ENCODE measurements at regions not wholly inside any gene's neighbourhood (a gene's known extent, or its start where the extent isn't known, plus 50 kb on each side); places are given as distances from the start of the nearest gene placed in this dataset.

DNA sequence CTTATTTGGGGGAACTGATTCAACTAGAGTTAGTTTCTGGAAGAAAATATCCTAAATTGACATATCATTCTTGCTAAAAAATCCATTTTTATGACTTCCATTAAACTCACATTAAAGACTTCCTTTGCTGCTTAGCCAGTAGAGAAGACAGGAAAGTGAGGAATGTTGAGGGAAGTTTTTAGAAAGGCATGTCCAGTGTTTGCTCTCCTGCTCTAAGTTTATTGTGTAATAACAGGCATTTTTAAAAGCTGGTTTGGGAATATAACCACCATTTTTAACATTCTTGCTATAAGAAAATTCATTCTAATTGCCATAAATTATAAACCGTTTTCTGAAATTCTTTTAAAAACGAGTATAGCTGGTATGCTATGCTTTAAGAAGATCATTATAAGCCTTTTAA is 428.0 kb downstream of the RAP2B start:
- H3K36me3 ChIP-seq (ENCODE audit: insufficient read depth, low read length), result no peaks in the 10 kb centered on the region
- DNase-seq (no peak), ATAC-seq (ENCODE audit: insufficient read depth, low read depth) (no peak)
- H3K4me3 ChIP-seq (ENCODE audit: low read depth in 1 of 2, low read length in 2 of 2), result no peak overlapping the region; a peak in 1 of 4 replicates
- no peak overlapping the region for H3K4me2 ChIP-seq (ENCODE audit: insufficient read depth, low read length)
- H3K9ac ChIP-seq (ENCODE audit: low read depth, low read length), result no peak overlapping the region
- H3K27ac ChIP-seq (ENCODE audit: low read length), result no peak overlapping the region
- H3K27me3 ChIP-seq (ENCODE audit: insufficient read depth, low read length, poor library complexity), result no peaks in the 10 kb centered on the region
- H3K9me3 ChIP-seq (ENCODE audit: insufficient read depth, low read length, severe bottlenecking), result no peaks in the 10 kb centered on the region
- no peaks in the 10 kb centered on the region for H4K20me1 ChIP-seq (ENCODE audit: insufficient read depth, low read length)
- H3K4me1 ChIP-seq (ENCODE audit: insufficient read depth, low read length), result no peaks in the 10 kb centered on the region
- TF ChIP-seq, protein P1, sequence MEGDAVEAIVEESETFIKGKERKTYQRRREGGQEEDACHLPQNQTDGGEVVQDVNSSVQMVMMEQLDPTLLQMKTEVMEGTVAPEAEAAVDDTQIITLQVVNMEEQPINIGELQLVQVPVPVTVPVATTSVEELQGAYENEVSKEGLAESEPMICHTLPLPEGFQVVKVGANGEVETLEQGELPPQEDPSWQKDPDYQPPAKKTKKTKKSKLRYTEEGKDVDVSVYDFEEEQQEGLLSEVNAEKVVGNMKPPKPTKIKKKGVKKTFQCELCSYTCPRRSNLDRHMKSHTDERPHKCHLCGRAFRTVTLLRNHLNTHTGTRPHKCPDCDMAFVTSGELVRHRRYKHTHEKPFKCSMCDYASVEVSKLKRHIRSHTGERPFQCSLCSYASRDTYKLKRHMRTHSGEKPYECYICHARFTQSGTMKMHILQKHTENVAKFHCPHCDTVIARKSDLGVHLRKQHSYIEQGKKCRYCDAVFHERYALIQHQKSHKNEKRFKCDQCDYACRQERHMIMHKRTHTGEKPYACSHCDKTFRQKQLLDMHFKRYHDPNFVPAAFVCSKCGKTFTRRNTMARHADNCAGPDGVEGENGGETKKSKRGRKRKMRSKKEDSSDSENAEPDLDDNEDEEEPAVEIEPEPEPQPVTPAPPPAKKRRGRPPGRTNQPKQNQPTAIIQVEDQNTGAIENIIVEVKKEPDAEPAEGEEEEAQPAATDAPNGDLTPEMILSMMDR (IDR thresholded peaks at IDR 0.05; ENCODE audit: borderline replicate concordance, extremely low read depth, low read length, poor library complexity, severe bottlenecking), result no peak
- no peak for TF ChIP-seq EZH2 (IDR thresholded peaks at IDR 0.05; ENCODE audit: borderline replicate concordance, low read depth, low read length, severe bottlenecking)
- H2AFZ ChIP-seq (ENCODE audit: low read depth, low read length), result no peak overlapping the region
- no peaks in the 10 kb centered on the region for H3K79me2 ChIP-seq (ENCODE audit: insufficient read depth, low read length)

DNA sequence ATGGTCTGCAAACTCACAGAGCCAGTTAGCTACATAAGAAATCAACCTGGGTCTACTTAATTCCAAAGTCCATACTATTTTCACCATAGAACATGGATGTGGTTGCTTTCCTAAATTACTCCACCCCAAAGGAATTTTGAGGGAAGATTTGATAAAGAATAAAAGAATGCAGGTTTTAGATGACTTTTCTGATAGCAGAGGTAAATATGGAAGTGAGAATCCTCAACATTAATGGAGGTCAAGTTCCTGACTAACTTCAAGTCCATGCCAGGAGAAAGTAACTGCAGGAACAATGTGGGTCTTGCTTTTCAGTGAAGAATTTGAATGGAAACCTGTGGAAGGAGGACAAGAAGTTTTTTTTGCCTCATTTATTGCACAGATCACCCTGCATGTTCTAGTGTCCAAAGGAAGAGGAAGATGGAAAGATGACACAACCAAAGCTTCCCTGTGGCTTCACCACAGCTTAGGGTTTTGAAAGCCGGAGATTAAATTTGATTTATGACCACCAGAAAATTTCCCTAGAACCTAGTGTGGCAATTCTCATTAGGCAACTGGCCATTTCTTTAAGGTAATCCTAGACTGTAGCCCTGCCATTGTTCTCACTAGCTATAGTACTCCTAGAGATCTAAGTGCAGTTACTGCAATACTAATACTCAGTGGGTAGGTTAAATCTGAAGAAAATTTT is 429.7 kb downstream of the RAP2B start:
- Histone ChIP-seq H3K27ac (ENCODE audit: low read length) (no peak overlapping the region), H3K36me3 (ENCODE audit: insufficient read depth, low read length) (no peaks in the 10 kb centered on the region), H3K27me3 (ENCODE audit: insufficient read depth, low read length, poor library complexity) (no peaks in the 10 kb centered on the region), H3K4me3 (ENCODE audit: low read depth in 1 of 2, low read length in 2 of 2) (no peak overlapping the region), H3K4me1 (ENCODE audit: insufficient read depth, low read length) (no peaks in the 10 kb centered on the region), H4K20me1 (ENCODE audit: insufficient read depth, low read length) (no peaks in the 10 kb centered on the region), H3K4me2 (ENCODE audit: insufficient read depth, low read length) (no peak overlapping the region), H2AFZ (ENCODE audit: low read depth, low read length) (no peak overlapping the region), H3K79me2 (ENCODE audit: insufficient read depth, low read length) (no peaks in the 10 kb centered on the region), H3K9me3 (ENCODE audit: insufficient read depth, low read length, severe bottlenecking) (no peaks in the 10 kb centered on the region), H3K9ac (ENCODE audit: low read depth, low read length) (no peak overlapping the region)
- no peak for TF ChIP-seq EZH2 (IDR thresholded peaks at IDR 0.05; ENCODE audit: borderline replicate concordance, low read depth, low read length, severe bottlenecking)
- TF ChIP-seq, protein P1 (IDR thresholded peaks at IDR 0.05; ENCODE audit: borderline replicate concordance, extremely low read depth, low read length, poor library complexity, severe bottlenecking), result no peak
- ATAC-seq (ENCODE audit: insufficient read depth, low read depth) (no peak), DNase-seq (no peak)

DNA sequence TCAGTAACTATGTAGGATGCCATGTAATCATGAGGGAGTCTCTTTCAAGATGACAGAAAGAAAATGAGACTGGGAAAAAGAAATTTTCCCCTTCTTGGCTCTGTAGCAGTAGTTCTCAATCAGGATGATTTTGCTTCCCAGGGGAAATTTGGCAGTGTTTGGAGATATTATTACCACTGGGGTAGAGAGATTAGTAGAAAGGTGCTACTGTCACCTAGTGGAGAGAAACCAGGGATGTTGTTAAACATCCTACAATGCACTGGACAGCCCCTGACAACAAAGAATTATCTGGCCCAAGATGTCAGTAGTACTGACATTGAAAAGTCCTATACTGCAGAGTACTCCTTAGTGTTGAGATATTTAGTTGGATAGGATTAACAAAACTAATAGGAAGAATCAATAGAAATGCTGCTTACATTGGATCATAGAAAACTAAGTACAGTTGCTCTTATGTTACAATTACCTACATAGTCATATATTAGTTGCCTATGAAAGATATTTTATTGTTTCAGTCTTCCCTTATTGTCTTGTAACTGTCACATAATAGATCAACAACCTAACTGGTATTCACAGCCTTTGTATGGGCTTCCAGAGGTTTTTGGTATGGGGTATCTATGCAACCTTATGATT is 433.3 kb downstream of the RAP2B start:
- H3K4me1 ChIP-seq (ENCODE audit: insufficient read depth, low read length), result no peaks in the 10 kb centered on the region
- no peak for ATAC-seq (ENCODE audit: insufficient read depth, low read depth)
- no peak for DNase-seq

More for the DNA sequence above, 433.3 kb downstream of the RAP2B start:
- no peak overlapping the region for H3K4me2 ChIP-seq (ENCODE audit: insufficient read depth, low read length)
- TF ChIP-seq, protein P1 (IDR thresholded peaks at IDR 0.05; ENCODE audit: borderline replicate concordance, extremely low read depth, low read length, poor library complexity, severe bottlenecking), result peak; percentile 45
- TF ChIP-seq EZH2 (IDR thresholded peaks at IDR 0.05; ENCODE audit: borderline replicate concordance, low read depth, low read length, severe bottlenecking), result no peak
- no peak overlapping the region for H2AFZ ChIP-seq (ENCODE audit: low read depth, low read length)
- H3K79me2 ChIP-seq (ENCODE audit: insufficient read depth, low read length), result no peaks in the 10 kb centered on the region
- no peak overlapping the region for H3K9ac ChIP-seq (ENCODE audit: low read depth, low read length)
- no peak overlapping the region for H3K4me3 ChIP-seq (ENCODE audit: low read depth in 1 of 2, low read length in 2 of 2)
- H3K27me3 ChIP-seq (ENCODE audit: insufficient read depth, low read length, poor library complexity), result no peaks in the 10 kb centered on the region
- no peaks in the 10 kb centered on the region for H3K9me3 ChIP-seq (ENCODE audit: insufficient read depth, low read length, severe bottlenecking)
- no peaks in the 10 kb centered on the region for H4K20me1 ChIP-seq (ENCODE audit: insufficient read depth, low read length)
- no peak overlapping the region for H3K27ac ChIP-seq (ENCODE audit: low read length)
- no peaks in the 10 kb centered on the region for H3K36me3 ChIP-seq (ENCODE audit: insufficient read depth, low read length)
